Left lung (tissue), 4 donors: ENCODE measurements at regions not wholly inside any gene's neighbourhood (a gene's known extent, or its start where the extent isn't known, plus 50 kb on each side); places are given as distances from the start of the nearest gene placed in this dataset.
A peak's percentile ranks its signal among the peaks of the same experiment; 100 is the strongest.

ENCODE experiments used
- ATAC-seq: fragments of 200-7000 bp; cut with Tn5 transposase; one replicate; pipeline ENCODE4 v1.9.1; 2020; ENCODE audit warnings: moderate library complexity
- DNase-seq, 4 donors: peaks; one replicate each; pipeline ENCODE4 v3.0.0-alpha.2; 2013 to 2020
- H3K27ac ChIP-seq, 2 donors: fragments of 200-600 bp; sonication (generic) in 1 of 2; one replicate each; pipeline versions ENCODE4 v1.5.0 to v1.8.0; 2020 to 2021
- H3K27me3 ChIP-seq, 2 donors: fragments of 200-600 bp; sonication (generic) in 1 of 2; one replicate each; pipeline versions ENCODE4 v1.5.0 to v1.8.0; 2020 to 2021
- H3K36me3 ChIP-seq, 2 donors: fragments of 200-600 bp; sonication (generic) in 1 of 2; one replicate each; pipeline versions ENCODE4 v1.5.0 to v1.8.0; 2020 to 2021
- H3K4me1 ChIP-seq, 2 donors: fragments of 200-600 bp; one replicate each; pipeline ENCODE4 v1.8.0; 2021
- H3K4me3 ChIP-seq, 2 donors: fragments of 200-600 bp; sonication (generic) in 1 of 2; one replicate each; pipeline versions ENCODE4 v1.5.0 to v1.8.0; 2020 to 2021; ENCODE audit warnings: mild to moderate bottlenecking in 1 of 2
- H3K9me3 ChIP-seq, 2 donors: fragments of 200-600 bp; sonication (generic) in 1 of 2; one replicate each; pipeline versions ENCODE4 v1.5.0 to v1.8.0; 2020 to 2021
- CTCF ChIP-seq, 2 donors: fragments of 200-600 bp; sonication (generic) in 1 of 2; IDR thresholded peaks; one replicate each; pipeline versions ENCODE4 v1.5.0 to v1.8.0; 2021; ENCODE audit warnings: antibody characterized with exemption in 2 of 2
- intact Hi-C, 2 donors: fragments of 100-400 bp; cut with DNase I; formaldehyde crosslinking; loops; one replicate each; pipeline versions ENCODE4 v1.11.2 to v1.14.2; 2022
- donor health status: DM: no; HTN: yes; CAD: no.
- donor health status: DM: no; HTN: no; CAD: no.

- no peak for TF ChIP-seq CTCF (IDR thresholded peaks at IDR 0.05)
- H3K36me3 ChIP-seq, result no peaks in the 10 kb centered on the region
- H3K4me1 ChIP-seq, result no peaks in the 10 kb centered on the region
- ATAC-seq (peak; percentile 58), DNase-seq (peak in 3 of 4 donors; percentile 64 to 82 (median 68))
- no peaks in the 10 kb centered on the region for H3K27me3 ChIP-seq
- intact Hi-C loops, result no loop called here
- H3K9me3 ChIP-seq, result no peaks in the 10 kb centered on the region
- peak overlapping the region in 1 of 2 donors; percentile 8 for H3K27ac ChIP-seq
- no peak overlapping the region for H3K4me3 ChIP-seq
Measured at GRCh38 chr11:76269661-76270261, 63.5 kb upstream of the WNT11 start.

- TF ChIP-seq CTCF (IDR thresholded peaks at IDR 0.05), result no peak
- no peak overlapping the region for H3K27ac ChIP-seq
- DNase-seq (peak in 1 of 4 donors; percentile 23), ATAC-seq (no peak)
- no peak overlapping the region for H3K4me3 ChIP-seq
- intact Hi-C loops, result no loop called here
- H3K4me1 ChIP-seq, result no peaks in the 10 kb centered on the region
- H3K9me3 ChIP-seq, result no peaks in the 10 kb centered on the region
- H3K36me3 ChIP-seq, result no peaks in the 10 kb centered on the region
- no peaks in the 10 kb centered on the region for H3K27me3 ChIP-seq
Measured at GRCh38 chr11:76269247-76269646, 62.9 kb upstream of the WNT11 start.

- H3K9me3 ChIP-seq, result no peaks in the 10 kb centered on the region
- no peak for DNase-seq
- H3K36me3 ChIP-seq, result no peaks in the 10 kb centered on the region
- no peak for TF ChIP-seq CTCF (IDR thresholded peaks at IDR 0.05)
- H3K4me3 ChIP-seq, result no peak overlapping the region
- intact Hi-C loops, result no loop called here
- H3K4me1 ChIP-seq, result no peaks in the 10 kb centered on the region
- no peak for ATAC-seq
- no peak overlapping the region for H3K27ac ChIP-seq
- H3K27me3 ChIP-seq, result no peaks in the 10 kb centered on the region
Measured at GRCh38 chr11:76268498-76268897, 62.2 kb upstream of the WNT11 start.

- H3K4me1 ChIP-seq, result no peaks in the 10 kb centered on the region
- no peak overlapping the region for H3K27ac ChIP-seq
Measured at GRCh38 chr11:76267556-76267955, 61.3 kb upstream of the WNT11 start.

More at GRCh38 chr11:76267556-76267955, 61.3 kb upstream of the WNT11 start:
- DNase-seq (peak in 1 of 4 donors; percentile 51), ATAC-seq (no peak)
- no peak for TF ChIP-seq CTCF (IDR thresholded peaks at IDR 0.05)
- Histone ChIP-seq H3K36me3 (no peaks in the 10 kb centered on the region), H3K9me3 (no peaks in the 10 kb centered on the region), H3K4me3 (no peak overlapping the region), H3K27me3 (no peaks in the 10 kb centered on the region)
- intact Hi-C loops, result no loop called here
